ENCODE measurements at regions not wholly inside any gene's neighbourhood (a gene's known extent, or its start where the extent isn't known, plus 50 kb on each side); places are given as distances from the start of the nearest gene placed in this dataset.
"Not testable (repeated sequence)": the region's sequence is repeated elsewhere in the genome, so short reads cannot be mapped to it uniquely, and the experiment has no call there.

GRCh38 chr2:87183373-87183772 is 161.7 kb upstream of the PLGLB1 start:
- not testable (repeated sequence) for TF ChIP-seq CTCF (IDR thresholded peaks at IDR 0.05); POLR2AphosphoS5 (IDR thresholded peaks at IDR 0.05); POLR2A (IDR thresholded peaks at IDR 0.05; ENCODE audit: low read depth); EP300 (IDR thresholded peaks at IDR 0.05)

All from esophagus muscularis mucosa (tissue), 4 donors.